B cell (primary cell): ENCODE measurements at regions not wholly inside any gene's neighbourhood (a gene's known extent, or its start where the extent isn't known, plus 50 kb on each side); places are given as distances from the start of the nearest gene placed in this dataset.

Source experiments
- CTCF ChIP-seq: fragments of 200-600 bp; IDR thresholded peaks from one replicate; pipeline ENCODE4 v1.8.0; 2022; ENCODE audit warnings: antibody characterized with exemption, mild to moderate bottlenecking
- EZH2 ChIP-seq: IDR thresholded peaks from 2 replicates; pipeline ENCODE4 v1.6.1; 2012; ENCODE audit warnings: borderline replicate concordance, low read depth, mild to moderate bottlenecking, moderate library complexity, low read length; ENCODE audit not compliant: insufficient read depth, poor library complexity, severe bottlenecking

GRCh38 chr17:79223953-79224352 lies 149.3 kb downstream of the ENGASE start:
- TF ChIP-seq EZH2 (no peak), CTCF (no peak)
